ENCODE measurements at regions not wholly inside any gene's neighbourhood (a gene's known extent, or its start where the extent isn't known, plus 50 kb on each side); places are given as distances from the start of the nearest gene placed in this dataset.
"Not testable (repeated sequence)": the region's sequence is repeated elsewhere in the genome, so short reads cannot be mapped to it uniquely, and the experiment has no call there.

- TF ChIP-seq POLR2A (IDR thresholded peaks at IDR 0.05; ENCODE audit: extremely low read depth, insufficient read length); CTCF (IDR thresholded peaks at IDR 0.05; ENCODE audit: low read depth, low read length); MAX (IDR thresholded peaks at IDR 0.05; ENCODE audit: low read depth, low read length); MYC (IDR thresholded peaks at IDR 0.05; ENCODE audit: low read depth, low read length): not testable (repeated sequence)
Measured at GRCh38 chr2:8603356-8603755, 78.5 kb upstream of the ID2 start.

Data from NB4 (cell line).